HG03045 (cell line): ENCODE measurements at regions not wholly inside any gene's neighbourhood (a gene's known extent, or its start where the extent isn't known, plus 50 kb on each side); places are given as distances from the start of the nearest gene placed in this dataset.

ENCODE experiments used
- ATAC-seq: cut with Tn5 transposase; IDR thresholded peaks from one replicate; pipeline ENCODE4 v1.9.1; 2021; ENCODE audit warnings: mild to moderate bottlenecking, moderate library complexity; ENCODE audit not compliant: unreplicated experiment

- no peak for ATAC-seq
These were observed 54.8 kb downstream of the NOG start for GRCh38 chr17:56648321-56648720.

GRCh38 chr17:56648806-56649205 lies 55.3 kb downstream of the NOG start:
- no peak for ATAC-seq

- no peak for ATAC-seq
These were observed 59.1 kb downstream of the NOG start for GRCh38 chr17:56652628-56653027.

- peak; percentile 87 for ATAC-seq
These were observed 60.4 kb downstream of the NOG start for GRCh38 chr17:56653877-56654276.

- ATAC-seq: no peak
These were observed 63.3 kb downstream of the NOG start for GRCh38 chr17:56656701-56657327.

GRCh38 chr17:56658648-56659047 lies 65.1 kb downstream of the NOG start:
- ATAC-seq: no peak

GRCh38 chr17:56659622-56660021 lies 66.1 kb downstream of the NOG start:
- ATAC-seq: no peak

GRCh38 chr17:56661906-56662305 lies 68.4 kb downstream of the NOG start:
- no peak for ATAC-seq

GRCh38 chr17:56665864-56666263 lies 72.4 kb downstream of the NOG start:
- ATAC-seq: no peak

GRCh38 chr17:56667925-56668458 lies 74.5 kb downstream of the NOG start:
- no peak for ATAC-seq

- no peak for ATAC-seq
These were observed 78.7 kb downstream of the NOG start for GRCh38 chr17:56672195-56672594.

- ATAC-seq: no peak
These were observed 81.0 kb downstream of the NOG start for GRCh38 chr17:56674401-56674925.

GRCh38 chr17:56675876-56676660 lies 82.6 kb downstream of the NOG start:
- ATAC-seq: no peak

- ATAC-seq: no peak
These were observed 83.3 kb downstream of the NOG start for GRCh38 chr17:56676810-56677209.

GRCh38 chr17:56678249-56679114 lies 85.0 kb downstream of the NOG start:
- no peak for ATAC-seq

GRCh38 chr17:56679115-56679776 lies 85.7 kb downstream of the NOG start:
- ATAC-seq: no peak

- no peak for ATAC-seq
These were observed 86.4 kb downstream of the NOG start for GRCh38 chr17:56679777-56680422.

- ATAC-seq: no peak
These were observed 87.2 kb downstream of the NOG start for GRCh38 chr17:56680676-56681075.

- no peak for ATAC-seq
These were observed 88.2 kb downstream of the NOG start for GRCh38 chr17:56681561-56682266.
